HS-5 (cell line): ENCODE measurements at regions not wholly inside any gene's neighbourhood (a gene's known extent, or its start where the extent isn't known, plus 50 kb on each side); places are given as distances from the start of the nearest gene placed in this dataset.
A peak's percentile ranks its signal among the peaks of the same experiment; 100 is the strongest.

ENCODE experiments used
- DNase-seq: peaks from one replicate; pipeline ENCODE4 v3.0.0-alpha.2; 2012; ENCODE audit warnings: low read depth

DNA sequence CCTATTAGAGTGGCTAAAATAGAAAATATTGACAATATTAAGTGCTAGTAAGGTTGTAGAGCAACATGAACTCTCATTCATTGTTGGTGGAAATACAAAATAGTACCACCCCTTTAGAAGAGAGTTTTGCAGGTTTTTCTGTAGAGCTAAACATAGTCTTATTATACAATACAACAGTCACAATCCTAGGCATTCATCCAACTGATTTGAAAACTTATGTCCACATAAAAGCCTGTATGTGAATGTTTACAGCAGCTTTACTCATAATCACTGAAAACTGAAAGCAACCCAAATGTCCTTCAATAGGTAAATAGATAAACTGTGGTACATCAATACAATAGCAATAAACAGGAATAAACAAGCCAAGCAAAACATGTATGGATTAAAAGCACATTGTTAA, 127.2 kb upstream of the PRNP start:
- DNase-seq, result no peak

DNA sequence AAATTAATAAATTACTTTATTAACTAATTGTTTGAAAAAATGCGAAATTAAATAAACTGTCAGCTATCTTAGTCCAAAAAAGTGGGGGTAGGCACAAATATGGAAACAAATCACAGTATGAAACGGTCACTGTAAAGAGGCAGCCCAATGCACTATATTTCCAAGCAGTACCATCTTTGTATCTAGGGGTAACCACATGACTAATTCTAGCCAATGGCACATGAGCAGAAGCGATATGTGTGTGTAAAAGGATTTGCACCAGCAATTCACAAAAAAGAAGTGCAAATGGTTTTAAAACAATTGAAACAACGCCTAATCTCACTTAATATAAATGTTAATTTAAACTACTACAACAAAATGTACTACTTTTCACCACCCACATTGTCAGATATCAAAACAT, 129.5 kb upstream of the PRNP start:
- DNase-seq, result no peak

GRCh38 chr20:4555188-4555890, 130.9 kb upstream of the PRNP start:
- DNase-seq, result peak; percentile 74

DNA sequence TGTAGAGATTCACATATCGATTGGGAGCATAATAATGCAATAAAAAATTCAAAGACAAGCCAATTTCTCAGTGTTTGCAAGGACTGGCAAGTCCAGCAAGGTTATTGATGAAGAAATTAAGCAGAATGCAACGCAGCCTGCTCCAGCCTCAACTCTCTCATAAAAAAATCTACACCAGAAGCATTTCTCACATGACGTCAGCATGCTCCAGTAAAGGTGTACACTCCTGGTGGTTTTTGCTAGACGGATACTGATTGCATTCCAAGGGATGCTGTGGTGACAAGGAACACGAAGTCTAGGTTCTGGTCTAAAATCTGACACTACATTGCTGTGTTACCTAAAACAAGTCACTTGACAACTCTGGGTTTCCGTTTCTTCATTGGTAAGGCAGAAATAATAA, 131.9 kb upstream of the PRNP start:
- DNase-seq, result no peak

DNA sequence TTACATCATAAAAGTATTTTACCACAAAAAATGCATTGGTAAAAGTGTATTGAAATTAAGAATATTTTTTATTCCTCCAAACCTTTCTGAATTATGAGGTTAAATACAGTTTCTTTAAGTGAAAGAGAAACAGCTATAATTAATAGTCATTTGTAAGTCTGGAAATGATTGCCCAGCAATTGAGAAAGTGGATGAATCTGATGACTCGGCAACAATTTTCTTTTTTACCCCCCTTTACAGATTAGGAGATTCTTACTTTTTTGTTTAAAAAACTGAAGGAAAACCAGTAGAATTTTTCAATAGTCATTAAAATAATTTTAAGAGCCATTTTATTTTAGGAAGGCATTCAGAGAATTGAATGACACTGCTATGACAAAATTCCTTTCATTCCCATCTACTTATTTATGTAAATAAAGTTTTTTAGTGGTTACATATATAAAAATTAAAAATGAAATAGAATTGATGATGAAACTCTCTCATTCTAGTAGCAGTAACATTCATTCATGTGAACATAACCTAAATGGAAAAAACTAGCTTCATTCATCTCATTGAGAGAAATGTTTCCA, 134.1 kb upstream of the PRNP start:
- no peak for DNase-seq

GRCh38 chr20:4550740-4551139, 135.5 kb upstream of the PRNP start:
- peak; percentile 72 for DNase-seq

DNA sequence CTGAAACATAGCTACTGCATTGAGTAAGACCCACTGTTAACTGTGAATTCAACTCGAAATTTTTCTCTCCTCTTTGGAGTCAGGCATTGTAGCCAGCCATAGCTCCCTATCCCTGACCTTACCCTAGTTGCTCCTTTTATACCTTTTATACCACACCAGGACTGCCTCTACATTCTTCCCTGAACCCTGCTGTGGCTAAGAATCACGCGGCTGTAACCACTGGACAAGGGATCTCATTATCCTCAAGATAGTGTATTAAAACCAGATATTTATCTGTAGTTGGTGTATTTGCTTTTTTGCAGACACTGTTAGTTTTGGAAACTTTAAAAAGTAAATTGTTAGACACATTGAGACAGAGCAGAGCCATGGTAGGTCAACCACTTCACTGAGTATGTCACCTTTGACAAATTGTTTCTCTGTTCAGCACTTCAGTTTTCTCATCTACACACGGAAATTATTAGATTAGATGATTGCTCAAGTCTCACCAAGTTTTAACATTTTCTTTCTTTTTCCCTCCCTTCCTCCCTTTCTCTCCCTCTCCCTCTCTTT, 136.5 kb upstream of the PRNP start:
- DNase-seq, result no peak

- DNase-seq, result no peak
Observed at GRCh38 chr20:4548552-4548951, 137.7 kb upstream of the PRNP start.

GRCh38 chr20:4546786-4547185, 139.5 kb upstream of the PRNP start:
- DNase-seq, result peak; percentile 78

- DNase-seq, result no peak
Observed at GRCh38 chr20:4546342-4546741, 139.9 kb upstream of the PRNP start.

DNA sequence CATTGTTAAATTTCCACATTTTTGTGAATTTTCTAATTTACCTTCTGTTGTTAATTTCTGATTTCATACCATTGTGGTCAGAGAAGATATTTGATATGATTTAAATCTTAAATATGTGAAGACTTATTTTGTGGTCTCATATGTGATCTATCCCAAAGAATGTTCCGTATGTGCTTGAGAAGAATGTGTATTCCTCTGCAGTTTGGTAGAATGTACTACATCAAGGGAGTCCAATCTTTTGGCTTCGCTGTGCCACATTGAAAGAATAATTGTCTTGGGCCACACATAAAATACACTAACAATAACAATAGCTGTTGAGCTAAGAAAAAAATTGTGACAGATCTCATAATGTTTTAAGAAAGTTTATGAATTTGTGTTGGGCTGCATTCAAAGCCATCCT, 140.7 kb upstream of the PRNP start:
- no peak for DNase-seq

DNA sequence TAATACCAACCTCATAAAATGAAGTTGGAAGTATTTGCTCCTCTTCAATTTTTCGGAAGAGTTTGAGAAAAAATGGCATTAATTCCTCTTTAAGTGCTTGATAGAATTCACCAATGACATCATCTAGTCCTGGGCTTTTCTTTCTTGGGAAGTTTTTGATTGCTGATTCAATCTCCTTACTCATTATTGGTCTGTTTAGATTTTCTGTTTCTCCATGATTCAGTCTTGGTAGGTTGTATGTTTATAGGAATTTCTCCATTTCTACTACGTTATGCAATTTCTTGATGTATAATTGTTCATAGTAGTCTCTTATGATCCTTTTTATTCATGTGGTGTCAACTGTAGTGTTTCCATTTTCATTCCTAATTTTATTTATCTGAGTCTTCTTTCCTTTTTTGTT, 141.5 kb upstream of the PRNP start:
- peak; percentile 74 for DNase-seq

DNA sequence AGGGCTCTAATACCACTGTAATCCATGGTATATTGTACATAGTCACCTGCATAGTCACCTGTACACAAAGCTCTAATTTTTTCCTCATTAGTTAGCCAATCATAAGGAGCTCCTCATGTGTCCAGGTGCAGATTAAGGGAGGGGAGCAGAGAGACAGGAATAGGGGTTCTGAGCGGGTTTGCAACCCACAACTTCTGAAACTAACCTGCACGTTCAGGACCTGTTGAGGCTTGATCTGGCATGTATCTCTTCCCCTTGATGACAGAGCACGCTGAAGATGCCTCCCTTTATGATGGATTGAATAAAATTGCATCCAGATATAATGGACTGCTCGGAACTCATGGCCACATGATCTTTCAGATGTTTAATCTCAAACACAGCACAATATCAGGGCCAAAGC, 144.0 kb upstream of the PRNP start:
- DNase-seq, result no peak

DNA sequence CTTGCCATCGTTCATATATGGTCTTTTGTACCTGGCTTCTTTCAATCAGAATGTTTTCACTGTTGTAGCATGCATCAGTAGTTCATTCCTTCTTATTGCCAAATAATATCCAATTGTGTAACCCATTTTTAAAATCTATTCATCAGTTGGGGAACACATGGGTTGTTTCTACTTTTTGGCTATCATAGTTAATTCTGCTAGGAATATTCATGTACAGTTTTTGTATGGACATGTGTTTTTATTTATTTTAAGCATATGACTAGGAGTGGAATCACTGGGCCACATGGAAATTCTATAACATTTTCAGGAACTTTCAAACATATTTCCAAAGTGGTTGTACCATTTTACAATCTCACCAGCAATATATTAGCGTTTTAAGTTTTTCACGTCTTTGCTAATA, 151.9 kb upstream of the PRNP start:
- no peak for DNase-seq

DNA sequence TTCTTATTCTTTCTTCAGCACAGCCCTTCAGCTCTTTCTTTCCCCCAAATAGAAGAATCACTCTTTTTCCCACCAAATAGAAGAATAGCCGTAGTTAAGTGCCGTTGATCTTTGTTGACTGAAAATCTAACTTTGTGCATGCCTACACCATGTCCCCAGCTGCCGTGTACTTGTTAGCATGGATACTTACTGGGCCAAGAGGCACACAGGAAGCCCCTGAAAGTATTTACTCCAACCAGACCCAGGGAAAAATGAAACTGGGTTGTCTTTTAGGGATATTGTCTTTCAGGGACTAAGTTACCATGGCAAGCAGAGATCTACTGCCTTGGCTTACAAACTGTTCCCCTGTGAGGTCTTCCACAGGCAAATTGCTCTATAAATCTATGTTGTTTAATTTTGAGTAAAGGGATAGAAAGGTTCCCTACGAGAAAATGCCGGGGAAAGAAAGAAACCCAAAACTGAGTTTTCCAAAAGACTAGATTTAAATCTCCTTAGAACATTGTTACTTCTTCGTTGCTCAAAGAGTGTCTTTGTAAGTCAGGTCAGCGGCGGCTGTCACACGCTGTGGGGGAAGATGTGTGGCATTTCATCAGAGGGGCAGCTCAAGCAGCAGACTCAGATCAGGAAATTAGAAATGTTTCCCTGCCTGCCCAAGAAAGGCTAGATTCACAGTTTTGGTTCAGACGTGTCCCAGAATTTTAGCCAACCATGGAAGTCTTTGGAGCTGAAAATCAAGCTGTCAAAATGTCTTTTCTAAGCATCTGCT, 152.7 kb upstream of the PRNP start:
- DNase-seq, result no peak

GRCh38 chr20:4532772-4533171, 153.5 kb upstream of the PRNP start:
- no peak for DNase-seq

- DNase-seq, result no peak
Observed at GRCh38 chr20:4524792-4525191, 161.5 kb upstream of the PRNP start.

- DNase-seq, result no peak
Observed at GRCh38 chr20:4524307-4524706, 161.9 kb upstream of the PRNP start.

GRCh38 chr20:4522310-4522709, 163.9 kb upstream of the PRNP start:
- DNase-seq, result no peak

DNA sequence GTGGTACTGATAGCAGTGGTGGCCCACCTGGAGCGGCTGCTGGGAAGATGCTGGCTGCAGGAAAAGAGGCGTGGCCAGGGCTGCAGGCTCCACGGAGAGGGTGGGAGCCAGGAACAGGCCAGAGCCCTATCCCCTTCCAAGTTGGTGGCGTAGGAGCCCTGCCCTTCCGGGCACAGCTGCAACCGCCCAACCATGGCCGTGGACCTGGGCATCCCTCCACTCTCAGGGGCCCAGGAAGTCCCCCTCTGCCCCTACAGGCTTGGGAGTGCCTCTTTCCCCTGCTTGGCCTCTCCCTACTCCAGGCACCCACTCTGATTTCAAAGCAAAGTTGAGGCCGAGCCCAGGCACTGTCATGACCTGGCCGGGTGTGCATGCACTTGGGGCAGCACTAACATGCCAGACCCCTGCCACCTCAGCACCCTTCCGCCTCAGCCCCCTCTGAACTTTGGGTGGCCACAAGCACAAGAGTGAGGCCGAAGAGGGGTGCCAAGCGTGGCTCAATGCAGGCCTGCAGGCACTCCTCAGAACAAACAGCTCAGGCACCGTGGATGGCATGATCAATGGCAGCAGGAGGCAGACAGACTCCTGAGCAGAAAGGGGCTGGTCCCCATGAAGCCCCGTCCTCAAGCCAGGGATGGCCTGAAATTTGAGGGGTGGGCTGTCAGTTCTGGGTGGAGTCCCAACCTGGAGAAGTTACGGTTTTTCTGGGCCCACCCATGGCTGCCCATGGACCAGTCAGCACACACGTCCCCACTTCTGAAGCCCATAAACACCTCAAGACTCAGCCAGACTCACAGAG, 164.9 kb upstream of the PRNP start:
- DNase-seq, result no peak

- no peak for DNase-seq
Observed at GRCh38 chr20:4519534-4519933, 166.7 kb upstream of the PRNP start.

- DNase-seq, result no peak
Observed at GRCh38 chr20:4516876-4517275, 169.4 kb upstream of the PRNP start.
